H9 (cell line): ENCODE measurements at regions not wholly inside any gene's neighbourhood (a gene's known extent, or its start where the extent isn't known, plus 50 kb on each side); places are given as distances from the start of the nearest gene placed in this dataset.

ENCODE experiments used
- DNase-seq: peaks from one replicate; pipeline ENCODE4 v3.0.0-alpha.2; 2017
- H2AFZ ChIP-seq: one replicate; pipeline ENCODE4 v1.6.1; 2013; ENCODE audit warnings: mild to moderate bottlenecking, low read length, control low read depth, moderate library complexity
- H2AK5ac ChIP-seq: 2 replicates; pipeline ENCODE4 v1.6.1; 2013; ENCODE audit warnings: low read length, control low read depth, mixed read lengths; ENCODE audit not compliant: insufficient read length
- H2BK120ac ChIP-seq: one replicate; pipeline ENCODE4 v1.6.1; 2013; ENCODE audit warnings: low read depth, mild to moderate bottlenecking, low read length, control low read depth, inconsistent platforms; ENCODE audit not compliant: poor library complexity, severe bottlenecking
- H2BK12ac ChIP-seq: 2 replicates; pipeline ENCODE4 v1.6.1; 2013; ENCODE audit warnings: low read length, control low read depth, mixed read lengths, low read depth; ENCODE audit not compliant: insufficient read length
- H2BK15ac ChIP-seq: 2 replicates; pipeline ENCODE4 v1.6.1; 2013; ENCODE audit warnings: low read depth, low read length, control low read depth
- H2BK20ac ChIP-seq: one replicate; pipeline ENCODE4 v1.6.1; 2013; ENCODE audit warnings: low read depth, mild to moderate bottlenecking, low read length, control low read depth, inconsistent platforms; ENCODE audit not compliant: poor library complexity, severe bottlenecking
- H2BK5ac ChIP-seq: 2 replicates; pipeline ENCODE4 v1.6.1; 2013; ENCODE audit warnings: low read length, control low read depth, mixed read lengths; ENCODE audit not compliant: insufficient read length
- H3K14ac ChIP-seq: 2 replicates; pipeline ENCODE4 v1.6.1; 2013; ENCODE audit warnings: low read length, control low read depth; ENCODE audit not compliant: insufficient read depth
- H3K18ac ChIP-seq: 2 replicates; pipeline ENCODE4 v1.6.1; 2013; ENCODE audit warnings: low read depth, mild to moderate bottlenecking, mixed read lengths, low read length, control low read depth; ENCODE audit not compliant: insufficient read length
- H3K23ac ChIP-seq: 2 replicates; pipeline ENCODE4 v1.6.1; 2013; ENCODE audit warnings: low read length, control low read depth, mixed read lengths, low read depth; ENCODE audit not compliant: insufficient read length
- H3K23me2 ChIP-seq: 2 replicates; pipeline ENCODE4 v1.6.1; 2013; ENCODE audit warnings: low read depth, mild to moderate bottlenecking, mixed read lengths, low read length, control low read depth; ENCODE audit not compliant: insufficient read length, poor library complexity, severe bottlenecking
- H3K27ac ChIP-seq: 2 replicates; pipeline ENCODE4 v1.5.1; 2013; ENCODE audit warnings: low read length, control low read depth, mixed read lengths, low read depth; ENCODE audit not compliant: insufficient read length
- H3K27me3 ChIP-seq: 2 replicates; pipeline ENCODE4 v1.6.1; 2013; ENCODE audit warnings: low read length, control low read depth, inconsistent platforms; ENCODE audit not compliant: insufficient read depth
- H3K4ac ChIP-seq: 2 replicates; pipeline ENCODE4 v1.6.1; 2013; ENCODE audit warnings: low read depth, mild to moderate bottlenecking, control low read depth, inconsistent platforms, low read length, moderate library complexity
- H3K4me1 ChIP-seq: 2 replicates; pipeline ENCODE4 v1.6.1; 2013; ENCODE audit warnings: low read length, control low read depth, inconsistent platforms; ENCODE audit not compliant: insufficient read depth
- H3K4me2 ChIP-seq: 2 replicates; pipeline ENCODE4 v1.6.1; 2013; ENCODE audit warnings: low read length, control low read depth, mixed read lengths; ENCODE audit not compliant: insufficient read length, insufficient read depth
- H3K56ac ChIP-seq: 2 replicates; pipeline ENCODE4 v1.6.1; 2013; ENCODE audit warnings: low read depth, mild to moderate bottlenecking, mixed read lengths, low read length, control low read depth; ENCODE audit not compliant: insufficient read length
- H3K79me1 ChIP-seq: 2 replicates; pipeline ENCODE4 v1.6.1; 2013; ENCODE audit warnings: low read depth, mild to moderate bottlenecking, moderate library complexity, low read length, control low read depth, inconsistent platforms; ENCODE audit not compliant: insufficient read depth, poor library complexity, severe bottlenecking
- H3K79me2 ChIP-seq: 2 replicates; pipeline ENCODE4 v1.6.1; 2013; ENCODE audit warnings: low read length, control low read depth, inconsistent platforms; ENCODE audit not compliant: insufficient read depth
- H3K9ac ChIP-seq: 2 replicates; pipeline ENCODE4 v1.6.1; 2013; ENCODE audit warnings: low read length, control low read depth, mixed read lengths; ENCODE audit not compliant: insufficient read length; ENCODE audit errors: extremely low read depth
- H3K9me3 ChIP-seq: one replicate; pipeline ENCODE4 v1.6.1; 2013; ENCODE audit warnings: low read depth, low read length, inconsistent platforms; ENCODE audit not compliant: control insufficient read depth
- H3T11ph ChIP-seq: one replicate; pipeline ENCODE4 v1.6.1; 2013; ENCODE audit warnings: mild to moderate bottlenecking, low read length, control low read depth, inconsistent platforms
- H4K20me1 ChIP-seq: one replicate; pipeline ENCODE4 v1.6.1; 2013; ENCODE audit not compliant: control insufficient read depth, insufficient read length, insufficient read depth
- H4K5ac ChIP-seq: 2 replicates; pipeline ENCODE4 v1.6.1; 2013; ENCODE audit warnings: low read depth, mild to moderate bottlenecking, mixed read lengths, low read length, control low read depth; ENCODE audit not compliant: insufficient read length
- H4K8ac ChIP-seq: replicated peaks from 2 replicates; pipeline ENCODE4 v1.6.1; 2013; ENCODE audit warnings: low read length, control low read depth, mixed read lengths, low read depth; ENCODE audit not compliant: insufficient read length
- H4K91ac ChIP-seq: 2 replicates; pipeline ENCODE4 v1.6.1; 2013; ENCODE audit warnings: low read depth, mild to moderate bottlenecking, moderate library complexity, mixed read lengths, low read length, control low read depth; ENCODE audit not compliant: insufficient read length
- H3K27ac Mint-ChIP-seq, 3 experiments: 2 replicates in 2 of 3; 3 replicates in 1 of 3; pipeline ENCODE4 v1.8.0; 2020 to 2021; ENCODE audit warnings: mixed read lengths in 3 of 3, mild to moderate bottlenecking in 1 of 3, moderate library complexity in 1 of 3
- H3K27me3 Mint-ChIP-seq: 2 replicates; pipeline ENCODE4 v1.8.0; 2021; ENCODE audit warnings: low read depth, mild to moderate bottlenecking, moderate library complexity, mixed read lengths
- H3K36me3 Mint-ChIP-seq, 3 experiments: 2 replicates in 2 of 3; 3 replicates in 1 of 3; pipeline ENCODE4 v1.8.0; 2020 to 2021; ENCODE audit warnings: low read depth in 3 of 3, mixed read lengths in 3 of 3; ENCODE audit not compliant: insufficient read depth in 1 of 3
- H3K4me1 Mint-ChIP-seq, 2 experiments: 2 replicates each; pipeline ENCODE4 v1.8.0; 2020; ENCODE audit warnings: mixed read lengths in 2 of 2
- H3K4me3 Mint-ChIP-seq, 2 experiments: 2 replicates in 1 of 2; 3 replicates in 1 of 2; pipeline ENCODE4 v1.8.0; 2020 to 2021; ENCODE audit warnings: mild to moderate bottlenecking in 2 of 2, mixed read lengths in 2 of 2, moderate library complexity in 1 of 2
- H3K9me3 Mint-ChIP-seq, 2 experiments: 2 replicates in 1 of 2; 3 replicates in 1 of 2; pipeline ENCODE4 v1.8.0; 2020; ENCODE audit warnings: mild to moderate bottlenecking in 2 of 2, mixed read lengths in 2 of 2, moderate library complexity in 1 of 2
- CTCF ChIP-seq: fragments of 200-600 bp; sonication (generic); conservative IDR thresholded peaks from 3 replicates; pipeline ENCODE4 v1.8.0; 2021; ENCODE audit warnings: antibody characterized with exemption, mild to moderate bottlenecking
- WGBS: extraction: QIAGEN DNeasy Blood & Tissue Kit; methylation state at CpG from one replicate; pipeline ENCODE4 v1.1.7; 2013; ENCODE audit warnings: missing lambda C conversion rate, low lambda C conversion rate, mixed read lengths; ENCODE audit not compliant: insufficient read length; ENCODE audit errors: extremely low coverage; 5-methylcytosine and 5-hydroxymethylcytosine counted together

- H3K4me1 Mint-ChIP-seq: peaks cover 4 to 9% of the 10 kb centered on the region in 2 experiments
- no peak overlapping the region for H2BK12ac ChIP-seq
- H3K27me3 ChIP-seq: no peaks in the 10 kb centered on the region
- H2AK5ac ChIP-seq: no peak overlapping the region
- H3K56ac ChIP-seq: no peak overlapping the region
- H3K4me1 ChIP-seq: no peaks in the 10 kb centered on the region
- H4K20me1 ChIP-seq: no peaks in the 10 kb centered on the region
- H2BK15ac ChIP-seq: no peak overlapping the region
- H3K79me2 ChIP-seq: no peaks in the 10 kb centered on the region
- no peak overlapping the region for H3K27ac ChIP-seq
- peaks cover 5 to 13% (median 7%) of the 10 kb centered on the region in 3 experiments; a peak in 6 of 7 replicates for H3K36me3 Mint-ChIP-seq
- H3K4ac ChIP-seq: no peak overlapping the region
- H3K23ac ChIP-seq: no peak overlapping the region
- H3K27me3 Mint-ChIP-seq: peaks cover 2% of the 10 kb centered on the region
- H3K9ac ChIP-seq: no peak overlapping the region
- H2BK20ac ChIP-seq: no peak overlapping the region
- H3K27ac Mint-ChIP-seq: no peak overlapping the region
- peaks cover 9% of the 10 kb centered on the region for H3K9me3 ChIP-seq
- TF ChIP-seq CTCF: no peak
- H4K91ac ChIP-seq: no peak overlapping the region
- peaks cover 8 to 15% of the 10 kb centered on the region in 2 experiments for H3K9me3 Mint-ChIP-seq
- H3K4me3 Mint-ChIP-seq: no peak overlapping the region
- H3K79me1 ChIP-seq: no peaks in the 10 kb centered on the region
- no peak overlapping the region for H2AFZ ChIP-seq
- H3K18ac ChIP-seq: no peak overlapping the region
- H4K8ac ChIP-seq: no peak overlapping the region
- DNase-seq: no peak
- no peak overlapping the region for H3K14ac ChIP-seq
- H4K5ac ChIP-seq: no peak overlapping the region
- no peaks in the 10 kb centered on the region for H3K23me2 ChIP-seq
- H3K4me2 ChIP-seq: no peak overlapping the region
- no CpG with 5 or more reads among the region's 5 CpGs for WGBS
- no peak overlapping the region for H2BK120ac ChIP-seq
- H3T11ph ChIP-seq: no peak overlapping the region
- no peak overlapping the region for H2BK5ac ChIP-seq
These were observed 107.9 kb upstream of the ATL2 start for GRCh38 chr2:38484957-38485356.
